ENCODE measurements at regions not wholly inside any gene's neighbourhood (a gene's known extent, or its start where the extent isn't known, plus 50 kb on each side); places are given as distances from the start of the nearest gene placed in this dataset.

DNA sequence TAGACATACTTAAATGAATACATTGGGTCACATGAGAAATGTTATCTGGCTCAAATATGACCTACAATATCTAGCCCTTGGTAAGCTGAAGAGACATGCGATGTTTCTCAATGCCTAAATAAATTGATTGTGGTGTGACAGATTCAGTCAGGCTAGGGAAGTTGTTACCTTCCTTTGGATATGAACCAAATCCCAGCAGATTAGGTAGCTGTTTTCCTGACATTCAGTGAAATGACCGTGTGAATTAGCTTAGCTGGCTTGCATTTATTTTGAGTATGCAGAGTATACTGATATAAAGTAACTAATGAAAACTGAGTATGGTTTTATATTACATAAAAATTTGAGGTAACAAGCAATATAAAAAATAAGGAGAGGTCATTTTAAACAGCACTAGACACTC lies 288.2 kb downstream of the GJA1 start:
- TF ChIP-seq, protein P1, sequence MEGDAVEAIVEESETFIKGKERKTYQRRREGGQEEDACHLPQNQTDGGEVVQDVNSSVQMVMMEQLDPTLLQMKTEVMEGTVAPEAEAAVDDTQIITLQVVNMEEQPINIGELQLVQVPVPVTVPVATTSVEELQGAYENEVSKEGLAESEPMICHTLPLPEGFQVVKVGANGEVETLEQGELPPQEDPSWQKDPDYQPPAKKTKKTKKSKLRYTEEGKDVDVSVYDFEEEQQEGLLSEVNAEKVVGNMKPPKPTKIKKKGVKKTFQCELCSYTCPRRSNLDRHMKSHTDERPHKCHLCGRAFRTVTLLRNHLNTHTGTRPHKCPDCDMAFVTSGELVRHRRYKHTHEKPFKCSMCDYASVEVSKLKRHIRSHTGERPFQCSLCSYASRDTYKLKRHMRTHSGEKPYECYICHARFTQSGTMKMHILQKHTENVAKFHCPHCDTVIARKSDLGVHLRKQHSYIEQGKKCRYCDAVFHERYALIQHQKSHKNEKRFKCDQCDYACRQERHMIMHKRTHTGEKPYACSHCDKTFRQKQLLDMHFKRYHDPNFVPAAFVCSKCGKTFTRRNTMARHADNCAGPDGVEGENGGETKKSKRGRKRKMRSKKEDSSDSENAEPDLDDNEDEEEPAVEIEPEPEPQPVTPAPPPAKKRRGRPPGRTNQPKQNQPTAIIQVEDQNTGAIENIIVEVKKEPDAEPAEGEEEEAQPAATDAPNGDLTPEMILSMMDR (IDR thresholded peaks at IDR 0.05) = no peak
- TF ChIP-seq POLR2A (IDR thresholded peaks at IDR 0.05) (no peak), POLR2AphosphoS5 (IDR thresholded peaks at IDR 0.05; ENCODE audit: insufficient read depth in 1 of 2, low read depth in 1 of 2) (no peak)

Data from vagina (tissue), 2 donors.